ENCODE measurements at regions not wholly inside any gene's neighbourhood (a gene's known extent, or its start where the extent isn't known, plus 50 kb on each side); places are given as distances from the start of the nearest gene placed in this dataset.

- TF ChIP-seq YY1 (IDR thresholded peaks at IDR 0.05; ENCODE audit: insufficient read depth, insufficient read length) (no peak), ZNF274 (IDR thresholded peaks at IDR 0.05; ENCODE audit: low read depth, low read length) (no peak), SUZ12 (IDR thresholded peaks at IDR 0.05; ENCODE audit: extremely low read depth, insufficient read depth, insufficient read length) (no peak)
Observed at GRCh38 chr6:105688573-105688972, 285.7 kb upstream of the PREP start.
